ENCODE measurements at regions not wholly inside any gene's neighbourhood (a gene's known extent, or its start where the extent isn't known, plus 50 kb on each side); places are given as distances from the start of the nearest gene placed in this dataset.

- TF ChIP-seq POLR2A (IDR thresholded peaks at IDR 0.05; ENCODE audit: low read depth, low read length): no peak
- TF ChIP-seq TAF1 (IDR thresholded peaks at IDR 0.05; ENCODE audit: low read depth, low read length): no peak
- no peak for TF ChIP-seq SPI1 (IDR thresholded peaks at IDR 0.05; ENCODE audit: low read depth, low read length)
- no peak for TF ChIP-seq POLR2AphosphoS5 (IDR thresholded peaks at IDR 0.05; ENCODE audit: low read depth, low read length)
Measured at GRCh38 chr11:131190446-131190845, 180.0 kb upstream of the NTM start.

Measured in GM12891 (cell line).